VCaP (cell line): ENCODE measurements at regions not wholly inside any gene's neighbourhood (a gene's known extent, or its start where the extent isn't known, plus 50 kb on each side); places are given as distances from the start of the nearest gene placed in this dataset.
A peak's percentile ranks its signal among the peaks of the same experiment; 100 is the strongest.

Experiments used
- H3K27ac ChIP-seq: fragments of 450-650 bp; 2 replicates; pipeline ENCODE4 v1.5.1; 2017
- TF ChIP-seq, protein P1 (sequence below): fragments of 450-650 bp; conservative IDR thresholded peaks from 2 replicates; pipeline ENCODE4 v1.5.1; 2017; ENCODE audit warnings: mild to moderate bottlenecking, moderate library complexity

DNA sequence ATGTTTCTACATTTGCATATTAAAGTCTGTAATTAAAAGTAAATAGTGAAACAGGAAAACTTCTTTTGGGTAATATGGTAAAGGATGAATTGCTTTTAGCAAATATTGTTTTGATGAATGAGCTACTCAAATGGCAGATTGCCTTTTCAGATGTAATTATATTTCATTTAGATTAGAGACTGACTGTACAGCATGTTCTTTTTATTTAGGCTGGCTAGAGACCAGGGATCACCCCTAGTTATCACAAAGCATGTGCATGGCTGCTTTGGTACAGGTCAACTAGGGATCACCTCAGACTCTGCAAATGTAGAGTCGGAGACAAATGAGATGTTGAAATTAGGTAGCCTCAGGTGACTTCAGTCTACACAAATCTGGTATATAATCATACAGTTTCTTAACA lies 214.9 kb upstream of the SEMA6A start:
- TF ChIP-seq, protein P1, sequence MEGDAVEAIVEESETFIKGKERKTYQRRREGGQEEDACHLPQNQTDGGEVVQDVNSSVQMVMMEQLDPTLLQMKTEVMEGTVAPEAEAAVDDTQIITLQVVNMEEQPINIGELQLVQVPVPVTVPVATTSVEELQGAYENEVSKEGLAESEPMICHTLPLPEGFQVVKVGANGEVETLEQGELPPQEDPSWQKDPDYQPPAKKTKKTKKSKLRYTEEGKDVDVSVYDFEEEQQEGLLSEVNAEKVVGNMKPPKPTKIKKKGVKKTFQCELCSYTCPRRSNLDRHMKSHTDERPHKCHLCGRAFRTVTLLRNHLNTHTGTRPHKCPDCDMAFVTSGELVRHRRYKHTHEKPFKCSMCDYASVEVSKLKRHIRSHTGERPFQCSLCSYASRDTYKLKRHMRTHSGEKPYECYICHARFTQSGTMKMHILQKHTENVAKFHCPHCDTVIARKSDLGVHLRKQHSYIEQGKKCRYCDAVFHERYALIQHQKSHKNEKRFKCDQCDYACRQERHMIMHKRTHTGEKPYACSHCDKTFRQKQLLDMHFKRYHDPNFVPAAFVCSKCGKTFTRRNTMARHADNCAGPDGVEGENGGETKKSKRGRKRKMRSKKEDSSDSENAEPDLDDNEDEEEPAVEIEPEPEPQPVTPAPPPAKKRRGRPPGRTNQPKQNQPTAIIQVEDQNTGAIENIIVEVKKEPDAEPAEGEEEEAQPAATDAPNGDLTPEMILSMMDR = no peak
- peak overlapping the region; percentile 63 for H3K27ac ChIP-seq

DNA sequence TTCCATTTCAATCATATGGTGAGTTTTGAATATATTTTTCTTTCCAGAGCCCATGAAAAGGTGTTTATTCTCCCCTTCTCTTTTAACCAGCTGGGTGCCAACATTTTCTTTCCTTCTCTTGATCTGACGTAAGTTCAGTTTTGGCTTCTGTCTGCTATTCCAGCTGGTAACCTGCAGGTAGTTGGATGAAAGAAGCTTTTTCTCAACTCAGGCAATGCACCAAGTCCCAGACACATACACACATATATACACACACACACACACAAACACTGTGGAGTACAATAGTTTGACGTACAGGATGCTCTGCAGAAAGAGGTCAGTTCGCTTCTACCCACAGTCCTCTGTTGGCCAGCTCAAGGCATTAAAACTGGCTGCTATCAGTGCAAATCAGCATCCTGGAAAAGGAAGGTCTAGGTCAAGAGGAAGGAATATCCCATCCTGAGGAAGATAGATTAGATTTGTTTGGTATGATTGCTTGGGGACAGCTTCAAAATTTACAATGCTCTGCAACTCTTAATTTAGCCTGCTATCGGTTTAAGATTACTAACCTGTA lies 214.3 kb upstream of the SEMA6A start:
- TF ChIP-seq, protein P1 = no peak

DNA sequence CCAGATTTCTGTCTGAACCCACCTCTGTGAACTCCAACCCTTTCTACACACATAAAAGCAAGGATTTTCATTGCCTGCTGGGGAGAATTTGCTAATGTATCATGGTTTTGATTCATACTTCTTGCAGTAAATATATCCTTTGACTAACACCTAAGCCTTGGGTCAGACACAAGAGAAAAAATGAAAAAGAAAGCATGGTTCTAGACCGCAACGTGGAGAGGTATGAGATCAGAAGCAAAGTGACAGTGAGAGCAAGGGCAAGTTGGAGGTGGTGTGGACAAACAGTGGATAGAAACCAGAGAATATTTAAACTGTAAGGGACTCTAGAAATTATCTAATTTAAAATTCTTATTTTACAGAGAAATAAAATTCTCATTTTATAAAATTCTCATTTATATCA lies 212.9 kb upstream of the SEMA6A start:
- no peak overlapping the region for H3K27ac ChIP-seq
- TF ChIP-seq, protein P1 = no peak

More for the DNA sequence above, 214.3 kb upstream of the SEMA6A start:
- peak overlapping the region; percentile 63 for H3K27ac ChIP-seq

DNA sequence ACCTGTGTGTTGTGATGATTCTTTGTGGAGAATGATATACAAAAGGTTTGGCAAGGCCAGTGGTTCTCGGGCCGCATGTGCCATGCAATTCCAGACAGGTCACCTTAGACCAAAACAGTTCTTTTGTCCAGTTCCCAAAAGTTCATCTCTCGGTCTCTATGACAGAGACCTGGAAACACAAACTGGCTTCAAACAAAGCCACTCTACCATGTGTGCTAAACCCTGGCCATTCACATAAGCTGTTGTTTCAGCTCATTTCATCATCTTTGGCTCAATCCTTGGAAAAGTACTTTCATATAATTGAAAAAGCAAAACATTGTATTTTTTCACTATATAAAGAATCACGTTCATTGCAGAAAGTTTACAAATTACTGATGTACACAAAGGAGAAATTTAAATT lies 210.5 kb upstream of the SEMA6A start:
- TF ChIP-seq, protein P1 = no peak
- no peak overlapping the region for H3K27ac ChIP-seq

DNA sequence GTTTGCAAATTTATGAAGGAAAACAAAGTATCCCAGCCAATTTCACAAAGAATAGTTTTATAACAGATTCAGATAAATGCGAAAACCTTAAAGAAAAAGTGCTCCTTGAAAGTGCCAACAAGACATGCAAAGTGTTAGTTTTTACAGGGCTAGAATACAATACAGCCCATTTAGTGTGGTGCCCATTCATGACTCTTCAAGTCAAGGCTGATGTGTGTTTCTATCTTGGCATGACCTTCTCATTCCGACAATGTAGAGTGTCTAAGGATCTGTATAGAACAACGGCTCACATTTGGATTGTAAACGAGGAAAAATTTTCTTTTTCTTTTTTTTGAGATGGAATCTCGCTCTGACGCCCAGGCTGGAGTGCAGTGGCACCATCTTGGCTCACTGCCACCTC lies 205.2 kb upstream of the SEMA6A start:
- TF ChIP-seq, protein P1 = no peak
- H3K27ac ChIP-seq = no peak overlapping the region

DNA sequence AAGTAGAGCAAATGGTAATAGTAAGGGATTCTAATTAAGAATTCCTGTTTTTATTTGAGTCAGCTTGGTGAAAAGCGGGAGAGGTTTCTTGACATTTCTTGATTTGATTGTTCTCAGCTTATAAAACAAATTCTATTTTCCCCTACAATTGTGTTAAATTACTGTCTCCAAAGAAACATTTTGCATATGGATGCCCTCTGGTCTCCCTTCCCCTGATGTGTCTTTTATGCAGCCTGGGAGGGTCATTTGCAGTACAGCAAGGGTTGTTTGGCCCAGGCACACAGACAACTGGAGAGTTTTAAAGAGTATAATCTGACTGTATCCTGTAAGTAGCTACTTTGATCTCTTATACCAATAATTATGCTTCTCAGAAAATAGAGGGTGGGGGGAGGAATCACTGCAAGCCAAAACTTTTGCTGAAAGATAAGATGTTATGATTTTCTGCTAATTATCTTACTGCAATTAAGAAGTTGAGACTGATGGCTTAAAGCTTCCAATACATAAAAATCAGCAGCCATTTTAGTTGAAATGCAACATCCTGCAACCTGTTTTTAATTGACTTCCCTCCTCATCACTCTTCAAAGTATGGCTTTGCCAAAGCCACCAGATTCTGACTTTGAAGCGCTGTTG lies 204.1 kb upstream of the SEMA6A start:
- TF ChIP-seq, protein P1 = no peak
- no peak overlapping the region for H3K27ac ChIP-seq

DNA sequence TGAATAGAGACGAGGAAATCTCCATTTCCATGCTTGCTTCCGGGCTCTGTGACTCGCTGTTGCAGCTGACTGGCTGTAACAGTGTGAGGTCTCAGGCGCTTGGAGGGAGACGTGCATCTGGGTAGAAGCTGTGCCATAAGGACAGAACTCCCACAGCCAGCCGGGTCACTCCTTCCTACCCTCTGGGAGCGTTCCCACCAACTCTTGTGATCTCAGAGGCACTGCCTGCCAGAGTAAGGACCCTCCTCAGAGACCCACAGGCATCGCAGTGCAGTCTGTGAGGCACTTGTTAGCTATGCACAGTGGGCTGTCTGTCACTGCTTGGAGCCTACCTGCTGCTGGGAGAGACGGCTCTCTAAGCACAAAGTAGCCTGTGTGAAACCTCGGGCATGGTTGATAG lies 203.4 kb upstream of the SEMA6A start:
- TF ChIP-seq, protein P1 = no peak
- H3K27ac ChIP-seq = no peak overlapping the region
